ENCODE measurements at regions not wholly inside any gene's neighbourhood (a gene's known extent, or its start where the extent isn't known, plus 50 kb on each side); places are given as distances from the start of the nearest gene placed in this dataset.

- TF ChIP-seq POLR2A (IDR thresholded peaks at IDR 0.05; ENCODE audit: low read depth, low read length): no peak
- TF ChIP-seq LARP7 (IDR thresholded peaks at IDR 0.05): no peak
- no peak for TF ChIP-seq ZZZ3 (IDR thresholded peaks at IDR 0.05; ENCODE audit: control insufficient read depth, insufficient read length, low read depth)
These were observed 366.9 kb upstream of the GRAMD2B start (continued) for GRCh38 chr5:126056352-126056751.

GRCh38 chr5:126056851-126057622 lies 366.2 kb upstream of the GRAMD2B start:
- no peak for TF ChIP-seq ZBTB33 (IDR thresholded peaks at IDR 0.05)
- ChIA-PET RAD21 (ENCODE audit: unreplicated experiment) (no interaction called here), CTCF (no interaction called here), POLR2A (no interaction called here), SMC1A (ENCODE audit: uncharacterized antibody, unreplicated experiment) (interaction anchor here (0.6 kb wide), 1 partner anchor 290 kb away, joined by 3 read pairs; no protein-coding TSS in a partner anchor)
- no TSS peak for BruUV-seq (replicated peaks)
- no peak for FAIRE-seq
- DNase-seq (ENCODE audit: low read depth, low spot score): no peak
- Histone ChIP-seq H3K27me3 (replicated peaks in 1 of 2; ENCODE audit: control insufficient read depth in 2 of 2, insufficient read depth in 2 of 2, low read length in 1 of 2) (no peaks in the 10 kb centered on the region), H3K27ac (ENCODE audit: control insufficient read depth, insufficient read depth) (no peak overlapping the region), H2AFZ (ENCODE audit: control insufficient read depth, low read depth, low read length) (no peak overlapping the region), H3K79me2 (ENCODE audit: control insufficient read depth, insufficient read depth, low read length) (no peaks in the 10 kb centered on the region), H3K4me2 (ENCODE audit: control insufficient read depth, insufficient read depth) (no peak overlapping the region), H3K9me3 (replicated peaks; ENCODE audit: control insufficient read depth, insufficient read depth, low read length) (no peaks in the 10 kb centered on the region), H3K4me1 (ENCODE audit: control insufficient read depth, insufficient read depth, low read length) (no peaks in the 10 kb centered on the region), H3K36me3 (ENCODE audit: control insufficient read depth in 2 of 2, insufficient read depth in 2 of 2, low read length in 1 of 2) (no peaks in the 10 kb centered on the region), H3K4me3 (no peak overlapping the region), H3K9ac (ENCODE audit: control insufficient read depth, insufficient read depth, low read length) (no peak overlapping the region), H4K20me1 (ENCODE audit: control insufficient read depth, insufficient read depth) (no peaks in the 10 kb centered on the region)
- 25% methylated on average over 13 of the region's 13 CpGs for WGBS (ENCODE audit: insufficient coverage, insufficient replicate concordance, low lambda C conversion rate, missing lambda C conversion rate)
- no peak for ATAC-seq
- in situ Hi-C loops (cut with MboI) (no loop called here), intact Hi-C loops (cut with micrococcal nuclease; ENCODE audit: unreplicated experiment) (no loop called here)

Measured in GM12878 (cell line).